NCI-H446 (cell line): ENCODE measurements at regions not wholly inside any gene's neighbourhood (a gene's known extent, or its start where the extent isn't known, plus 50 kb on each side); places are given as distances from the start of the nearest gene placed in this dataset.

Experiments used
- DNase-seq, 2 experiments: peaks; one replicate each; lab custom pipeline; 2025; lab: John Stamatoyannopoulos, UW

GRCh38 chr2:479490-480176, 191.7 kb upstream of the ALKAL2 start:
- DNase-seq: no peak

GRCh38 chr2:479031-479430, 191.1 kb upstream of the ALKAL2 start:
- no peak for DNase-seq

GRCh38 chr2:471560-471959, 183.7 kb upstream of the ALKAL2 start:
- no peak for DNase-seq

- no peak for DNase-seq
These were observed 181.6 kb upstream of the ALKAL2 start for GRCh38 chr2:469514-469913.

GRCh38 chr2:468648-469336, 180.9 kb upstream of the ALKAL2 start:
- no peak for DNase-seq

- DNase-seq: no peak
These were observed 180.2 kb upstream of the ALKAL2 start for GRCh38 chr2:467892-468647.

GRCh38 chr2:467543-467891, 179.6 kb upstream of the ALKAL2 start:
- DNase-seq: no peak

- DNase-seq: no peak
These were observed 179.2 kb upstream of the ALKAL2 start for GRCh38 chr2:467101-467500.

- no peak for DNase-seq
These were observed 176.8 kb upstream of the ALKAL2 start for GRCh38 chr2:464562-465309.

- DNase-seq: no peak
These were observed 173.0 kb upstream of the ALKAL2 start for GRCh38 chr2:460861-461260.

GRCh38 chr2:459931-460330, 172.0 kb upstream of the ALKAL2 start:
- DNase-seq: no peak

- DNase-seq: no peak
These were observed 170.5 kb upstream of the ALKAL2 start for GRCh38 chr2:458425-458815.

- no peak for DNase-seq
These were observed 170.0 kb upstream of the ALKAL2 start for GRCh38 chr2:457792-458424.

GRCh38 chr2:457262-457661, 169.4 kb upstream of the ALKAL2 start:
- no peak for DNase-seq

GRCh38 chr2:455913-456312, 168.0 kb upstream of the ALKAL2 start:
- DNase-seq: no peak

- no peak for DNase-seq
These were observed 167.3 kb upstream of the ALKAL2 start for GRCh38 chr2:455015-455705.

GRCh38 chr2:453132-453531, 165.2 kb upstream of the ALKAL2 start:
- no peak for DNase-seq

GRCh38 chr2:451495-451894, 163.6 kb upstream of the ALKAL2 start:
- DNase-seq: no peak

GRCh38 chr2:449246-450067, 161.6 kb upstream of the ALKAL2 start:
- no peak for DNase-seq

GRCh38 chr2:447902-448665, 160.2 kb upstream of the ALKAL2 start:
- DNase-seq: no peak
